ENCODE measurements at regions not wholly inside any gene's neighbourhood (a gene's known extent, or its start where the extent isn't known, plus 50 kb on each side); places are given as distances from the start of the nearest gene placed in this dataset.

DNA sequence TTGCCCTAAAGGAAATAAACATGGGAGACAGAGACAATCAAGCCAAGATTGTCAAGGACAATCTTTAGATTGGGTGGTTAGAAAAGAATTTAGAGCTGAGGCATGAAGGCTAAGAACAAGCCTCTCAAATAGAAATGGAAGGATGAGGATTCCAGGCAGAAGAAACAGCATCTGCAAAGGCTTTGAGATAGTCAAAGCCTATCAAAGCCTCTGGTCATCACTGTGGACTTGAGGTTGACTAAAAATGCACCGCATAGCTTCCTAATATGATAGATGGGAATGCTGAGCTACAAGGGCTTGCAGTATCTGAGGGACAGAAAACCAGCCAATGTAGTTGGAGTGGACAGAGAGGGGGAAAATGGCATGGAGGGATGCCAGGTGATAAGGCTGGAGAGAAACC is 109.8 kb upstream of the FAM20A start:
- no peak for TF ChIP-seq GABPA (IDR thresholded peaks at IDR 0.05; ENCODE audit: low read depth)
- TF ChIP-seq SPI1 (IDR thresholded peaks at IDR 0.05; ENCODE audit: borderline replicate concordance, low read depth): no peak
- TF ChIP-seq POLR2AphosphoS5 (IDR thresholded peaks at IDR 0.05; ENCODE audit: low read depth): no peak
- TF ChIP-seq, protein P1, sequence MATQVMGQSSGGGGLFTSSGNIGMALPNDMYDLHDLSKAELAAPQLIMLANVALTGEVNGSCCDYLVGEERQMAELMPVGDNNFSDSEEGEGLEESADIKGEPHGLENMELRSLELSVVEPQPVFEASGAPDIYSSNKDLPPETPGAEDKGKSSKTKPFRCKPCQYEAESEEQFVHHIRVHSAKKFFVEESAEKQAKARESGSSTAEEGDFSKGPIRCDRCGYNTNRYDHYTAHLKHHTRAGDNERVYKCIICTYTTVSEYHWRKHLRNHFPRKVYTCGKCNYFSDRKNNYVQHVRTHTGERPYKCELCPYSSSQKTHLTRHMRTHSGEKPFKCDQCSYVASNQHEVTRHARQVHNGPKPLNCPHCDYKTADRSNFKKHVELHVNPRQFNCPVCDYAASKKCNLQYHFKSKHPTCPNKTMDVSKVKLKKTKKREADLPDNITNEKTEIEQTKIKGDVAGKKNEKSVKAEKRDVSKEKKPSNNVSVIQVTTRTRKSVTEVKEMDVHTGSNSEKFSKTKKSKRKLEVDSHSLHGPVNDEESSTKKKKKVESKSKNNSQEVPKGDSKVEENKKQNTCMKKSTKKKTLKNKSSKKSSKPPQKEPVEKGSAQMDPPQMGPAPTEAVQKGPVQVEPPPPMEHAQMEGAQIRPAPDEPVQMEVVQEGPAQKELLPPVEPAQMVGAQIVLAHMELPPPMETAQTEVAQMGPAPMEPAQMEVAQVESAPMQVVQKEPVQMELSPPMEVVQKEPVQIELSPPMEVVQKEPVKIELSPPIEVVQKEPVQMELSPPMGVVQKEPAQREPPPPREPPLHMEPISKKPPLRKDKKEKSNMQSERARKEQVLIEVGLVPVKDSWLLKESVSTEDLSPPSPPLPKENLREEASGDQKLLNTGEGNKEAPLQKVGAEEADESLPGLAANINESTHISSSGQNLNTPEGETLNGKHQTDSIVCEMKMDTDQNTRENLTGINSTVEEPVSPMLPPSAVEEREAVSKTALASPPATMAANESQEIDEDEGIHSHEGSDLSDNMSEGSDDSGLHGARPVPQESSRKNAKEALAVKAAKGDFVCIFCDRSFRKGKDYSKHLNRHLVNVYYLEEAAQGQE (IDR thresholded peaks at IDR 0.05; ENCODE audit: insufficient replicate concordance, low read depth): no peak
- TF ChIP-seq, protein P2, sequence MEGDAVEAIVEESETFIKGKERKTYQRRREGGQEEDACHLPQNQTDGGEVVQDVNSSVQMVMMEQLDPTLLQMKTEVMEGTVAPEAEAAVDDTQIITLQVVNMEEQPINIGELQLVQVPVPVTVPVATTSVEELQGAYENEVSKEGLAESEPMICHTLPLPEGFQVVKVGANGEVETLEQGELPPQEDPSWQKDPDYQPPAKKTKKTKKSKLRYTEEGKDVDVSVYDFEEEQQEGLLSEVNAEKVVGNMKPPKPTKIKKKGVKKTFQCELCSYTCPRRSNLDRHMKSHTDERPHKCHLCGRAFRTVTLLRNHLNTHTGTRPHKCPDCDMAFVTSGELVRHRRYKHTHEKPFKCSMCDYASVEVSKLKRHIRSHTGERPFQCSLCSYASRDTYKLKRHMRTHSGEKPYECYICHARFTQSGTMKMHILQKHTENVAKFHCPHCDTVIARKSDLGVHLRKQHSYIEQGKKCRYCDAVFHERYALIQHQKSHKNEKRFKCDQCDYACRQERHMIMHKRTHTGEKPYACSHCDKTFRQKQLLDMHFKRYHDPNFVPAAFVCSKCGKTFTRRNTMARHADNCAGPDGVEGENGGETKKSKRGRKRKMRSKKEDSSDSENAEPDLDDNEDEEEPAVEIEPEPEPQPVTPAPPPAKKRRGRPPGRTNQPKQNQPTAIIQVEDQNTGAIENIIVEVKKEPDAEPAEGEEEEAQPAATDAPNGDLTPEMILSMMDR (IDR thresholded peaks at IDR 0.05; ENCODE audit: insufficient read depth, low read length): no peak
- Histone ChIP-seq H3K27me3 (ENCODE audit: insufficient read depth, poor library complexity, severe bottlenecking) (peaks cover 5% of the 10 kb centered on the region), H3K27ac (replicated peaks) (no peak overlapping the region), H3K4me3 (replicated peaks; ENCODE audit: insufficient read depth, low read length) (no peak overlapping the region)
- DNase-seq (ENCODE audit: low read depth in 1 of 2, low spot score in 1 of 2): no peak

DNA sequence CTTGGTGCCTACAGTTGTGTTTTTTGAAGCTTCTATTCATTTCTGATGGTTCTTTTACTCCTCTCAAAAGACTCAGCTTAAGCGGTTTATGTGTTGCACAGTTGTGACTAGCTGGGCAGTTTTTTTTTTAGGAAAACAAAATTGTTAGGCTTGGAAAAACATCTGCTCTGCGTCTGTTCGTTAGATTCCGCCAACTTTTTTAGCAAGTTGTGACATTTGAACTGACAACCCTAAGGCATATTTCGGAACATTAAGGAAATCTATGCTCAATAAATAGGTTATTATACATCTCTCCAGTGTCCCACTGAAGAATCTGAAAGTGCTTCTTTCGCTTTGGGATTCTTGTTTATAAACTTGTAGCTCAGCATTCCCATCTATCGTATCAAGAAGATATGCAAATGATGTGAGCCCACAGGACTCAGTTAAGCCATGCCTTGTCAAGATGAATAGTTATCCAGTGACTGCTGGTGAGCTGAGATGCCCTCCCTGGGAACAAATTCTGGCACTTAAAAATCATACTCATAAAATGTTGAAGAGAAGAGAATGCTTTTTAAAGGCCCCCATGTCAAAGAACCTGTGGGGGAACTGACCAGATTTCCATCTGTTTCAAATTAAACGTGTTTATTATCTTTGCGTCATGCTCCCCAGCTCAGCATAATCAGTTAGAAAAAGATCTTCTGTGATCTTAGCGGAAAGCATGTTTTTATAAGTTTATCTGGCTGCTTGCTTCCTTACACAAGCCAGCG is 109.0 kb upstream of the FAM20A start:
- no peak overlapping the region for H3K4me3 ChIP-seq (replicated peaks; ENCODE audit: insufficient read depth, low read length)
- DNase-seq (ENCODE audit: low read depth in 1 of 2, low spot score in 1 of 2): no peak

DNA sequence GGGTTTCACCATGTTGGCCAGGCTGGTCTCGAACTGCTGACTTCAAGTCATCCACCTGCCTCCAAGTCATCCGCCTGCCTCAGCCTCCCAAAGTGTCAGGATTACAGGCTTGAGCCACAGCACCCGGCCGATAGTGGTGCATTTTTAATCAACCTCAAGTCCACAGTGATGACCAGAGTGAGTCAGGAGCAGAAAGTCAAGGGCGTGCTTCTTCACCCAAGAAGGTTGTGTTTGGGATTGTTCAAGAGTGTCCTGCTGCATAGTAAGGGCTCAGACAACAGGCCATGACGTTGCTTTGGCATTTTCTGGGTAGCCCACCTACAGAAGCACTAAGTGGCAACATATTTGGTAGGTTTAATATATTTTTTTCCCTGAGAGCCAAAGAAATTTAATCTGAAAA is 108.3 kb upstream of the FAM20A start:
- Histone ChIP-seq H3K27me3 (ENCODE audit: insufficient read depth, poor library complexity, severe bottlenecking) (peaks cover 9% of the 10 kb centered on the region), H3K4me3 (replicated peaks; ENCODE audit: insufficient read depth, low read length) (no peak overlapping the region), H3K27ac (replicated peaks) (no peak overlapping the region)
- DNase-seq (ENCODE audit: low read depth in 1 of 2, low spot score in 1 of 2): no peak
- TF ChIP-seq, protein P1 (IDR thresholded peaks at IDR 0.05; ENCODE audit: insufficient replicate concordance, low read depth): no peak
- TF ChIP-seq SPI1 (IDR thresholded peaks at IDR 0.05; ENCODE audit: borderline replicate concordance, low read depth) (no peak), GABPA (IDR thresholded peaks at IDR 0.05; ENCODE audit: low read depth) (no peak), POLR2AphosphoS5 (IDR thresholded peaks at IDR 0.05; ENCODE audit: low read depth) (no peak)
- TF ChIP-seq, protein P2 (IDR thresholded peaks at IDR 0.05; ENCODE audit: insufficient read depth, low read length): no peak

More for the DNA sequence above, 109.0 kb upstream of the FAM20A start:
- TF ChIP-seq, protein P1 (IDR thresholded peaks at IDR 0.05; ENCODE audit: insufficient replicate concordance, low read depth): no peak
- TF ChIP-seq GABPA (IDR thresholded peaks at IDR 0.05; ENCODE audit: low read depth): no peak
- no peak for TF ChIP-seq SPI1 (IDR thresholded peaks at IDR 0.05; ENCODE audit: borderline replicate concordance, low read depth)
- no peak overlapping the region for H3K27ac ChIP-seq (replicated peaks)
- H3K27me3 ChIP-seq (ENCODE audit: insufficient read depth, poor library complexity, severe bottlenecking): peaks cover 7% of the 10 kb centered on the region

Measured in HL-60 (cell line).